GM19438 (cell line): ENCODE measurements at regions not wholly inside any gene's neighbourhood (a gene's known extent, or its start where the extent isn't known, plus 50 kb on each side); places are given as distances from the start of the nearest gene placed in this dataset.

Experiments
- ATAC-seq: cut with Tn5 transposase; IDR thresholded peaks from one replicate; pipeline ENCODE4 v1.9.1; 2021; ENCODE audit warnings: low read depth; ENCODE audit not compliant: unreplicated experiment

- no peak for ATAC-seq
These were observed 170.0 kb downstream of the SEC61B start for GRCh38 chr9:99391937-99392594.

- no peak for ATAC-seq
These were observed 170.9 kb downstream of the SEC61B start for GRCh38 chr9:99392986-99393385.

- no peak for ATAC-seq
These were observed 171.9 kb downstream of the SEC61B start for GRCh38 chr9:99393993-99394392.

- no peak for ATAC-seq
These were observed 176.2 kb downstream of the SEC61B start for GRCh38 chr9:99398241-99398640.

- no peak for ATAC-seq
These were observed 177.4 kb downstream of the SEC61B start for GRCh38 chr9:99399474-99399873.

GRCh38 chr9:99400184-99400731 is 178.2 kb downstream of the SEC61B start:
- ATAC-seq, result no peak

- no peak for ATAC-seq
These were observed 179.8 kb downstream of the SEC61B start for GRCh38 chr9:99401680-99402504.

- ATAC-seq, result no peak
These were observed 181.3 kb downstream of the SEC61B start for GRCh38 chr9:99403371-99403770.

GRCh38 chr9:99405359-99405758 is 183.3 kb downstream of the SEC61B start:
- ATAC-seq, result no peak

GRCh38 chr9:99406939-99407338 is 184.9 kb downstream of the SEC61B start:
- no peak for ATAC-seq

GRCh38 chr9:99411068-99411467 is 189.0 kb downstream of the SEC61B start:
- ATAC-seq, result no peak

- no peak for ATAC-seq
These were observed 189.5 kb downstream of the SEC61B start for GRCh38 chr9:99411479-99412115.

- ATAC-seq, result no peak
These were observed 190.5 kb downstream of the SEC61B start for GRCh38 chr9:99412606-99413005.

- no peak for ATAC-seq
These were observed 192.2 kb downstream of the SEC61B start for GRCh38 chr9:99414321-99414720.

GRCh38 chr9:99415606-99416005 is 193.5 kb downstream of the SEC61B start:
- no peak for ATAC-seq

GRCh38 chr9:99416007-99416406 is 193.9 kb downstream of the SEC61B start:
- ATAC-seq, result no peak

- no peak for ATAC-seq
These were observed 197.0 kb downstream of the SEC61B start for GRCh38 chr9:99419070-99419469.

- no peak for ATAC-seq
These were observed 199.3 kb downstream of the SEC61B start for GRCh38 chr9:99421369-99421768.

- ATAC-seq, result no peak
These were observed 203.0 kb downstream of the SEC61B start for GRCh38 chr9:99425124-99425523.

- no peak for ATAC-seq
These were observed 204.1 kb downstream of the SEC61B start for GRCh38 chr9:99425923-99426842.
